IPS DF 19.7 (cell line): ENCODE measurements at regions not wholly inside any gene's neighbourhood (a gene's known extent, or its start where the extent isn't known, plus 50 kb on each side); places are given as distances from the start of the nearest gene placed in this dataset.

Source experiments
- DNase-seq: peaks from one replicate; pipeline ENCODE4 v3.0.0-alpha.2; 2013; ENCODE audit warnings: low read depth, low spot score

DNA sequence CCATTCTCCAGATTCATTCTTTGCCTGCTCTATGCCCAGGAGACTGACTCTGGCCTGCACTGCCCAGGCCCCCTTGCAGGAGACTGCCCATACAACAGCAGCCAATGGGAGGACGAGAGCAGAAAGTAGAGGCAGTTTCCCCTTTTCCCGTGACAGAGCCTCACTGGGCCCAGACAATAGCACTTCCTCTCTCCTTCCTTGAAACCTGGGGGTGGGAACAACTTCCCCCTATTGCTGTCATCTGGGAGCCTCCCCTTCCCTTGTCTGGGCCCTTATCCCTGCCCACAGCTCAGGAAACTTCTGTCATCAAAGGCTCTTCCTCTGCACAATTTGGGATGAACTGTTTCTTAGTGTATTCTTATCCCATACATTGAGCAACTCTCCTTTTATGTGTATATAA is 60.8 kb upstream of the KCNJ15 start:
- no peak for DNase-seq

GRCh38 chr21:38202811-38203210 is 54.0 kb upstream of the KCNJ15 start:
- DNase-seq, result no peak

DNA sequence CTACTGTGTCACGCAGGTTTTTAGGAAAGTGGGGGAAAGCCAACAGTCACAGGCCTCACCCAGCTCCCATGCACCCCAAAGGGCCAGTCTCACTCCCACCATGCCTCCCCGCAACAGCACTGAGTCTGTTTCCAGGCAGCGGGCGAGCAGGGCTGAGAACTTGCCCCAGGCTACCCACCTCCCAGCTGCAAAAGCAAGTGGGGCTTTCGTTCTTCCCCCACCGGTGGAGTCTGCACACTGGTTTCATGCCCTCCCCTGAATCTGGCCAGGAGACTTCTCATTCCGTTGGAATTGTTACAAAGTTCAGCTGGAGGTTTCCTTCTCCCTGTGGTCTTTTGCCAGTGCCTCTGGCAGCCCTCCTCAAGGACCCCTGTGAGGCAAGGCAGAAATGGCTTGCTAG is 53.6 kb upstream of the KCNJ15 start:
- no peak for DNase-seq

DNA sequence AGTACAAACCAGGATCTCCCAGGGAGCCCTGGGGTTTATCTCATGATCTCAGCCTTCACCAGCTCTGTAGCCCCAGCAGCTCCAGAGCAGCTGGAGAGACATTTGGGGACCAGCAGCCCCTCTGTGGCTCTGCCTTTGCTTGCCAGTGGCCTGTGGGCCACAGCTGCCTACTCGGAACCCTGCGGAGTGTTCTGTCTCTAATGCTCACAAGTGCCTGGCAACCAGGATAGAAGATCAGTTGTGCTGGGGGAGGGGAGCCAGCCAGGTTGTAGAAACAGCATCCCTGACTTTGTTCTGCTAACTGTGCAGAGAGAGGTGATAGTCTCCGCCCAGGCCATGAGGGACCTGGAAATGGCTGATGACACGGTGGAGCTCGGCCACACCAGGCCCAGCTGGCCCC is 50.9 kb upstream of the KCNJ15 start:
- no peak for DNase-seq

GRCh38 chr21:38206646-38207045 is 50.1 kb upstream of the KCNJ15 start:
- no peak for DNase-seq
